H1 (cell line): ENCODE measurements at regions not wholly inside any gene's neighbourhood (a gene's known extent, or its start where the extent isn't known, plus 50 kb on each side); places are given as distances from the start of the nearest gene placed in this dataset.
A peak's percentile ranks its signal among the peaks of the same experiment; 100 is the strongest.

Experiments used
- CTCF ChIA-PET: fragments of 300-600 bp; sonication (Branson Sonifier 250); formaldehyde crosslinking; loops from one replicate; lab custom pipeline; 2021; ENCODE audit not compliant: partially characterized antibody; lab: Charles Lee
- POLR2A ChIA-PET: fragments of 300-600 bp; sonication (Branson Sonifier 250); formaldehyde crosslinking; loops from one replicate; lab custom pipeline; 2021; ENCODE audit warnings: inconsistent platforms; ENCODE audit not compliant: partially characterized antibody; lab: Charles Lee
- DNase-seq, 2 experiments: peaks; one replicate each; pipeline versions ENCODE4 v3.0.0 to v3.0.0-alpha.2; 2010 to 2022; ENCODE audit warnings: low spot score in 2 of 2, low read depth in 1 of 2, mixed read lengths in 1 of 2
- FAIRE-seq: peaks from 2 replicates; lab custom pipeline; 2011; peaks lifted over from hg19 to GRCh38; lab: Jason Lieb, UNC
- H2AFZ ChIP-seq: 2 replicates; pipeline ENCODE4 v1.8.1; 2012; ENCODE audit warnings: low read length, inconsistent platforms
- H2AK5ac ChIP-seq: 2 replicates; pipeline ENCODE4 v1.6.1; 2013; ENCODE audit warnings: low read depth, low read length
- H2BK120ac ChIP-seq: replicated peaks from 2 replicates; pipeline ENCODE3; 2013; ENCODE audit warnings: low read depth, low read length, inconsistent platforms
- H2BK12ac ChIP-seq: 2 replicates; pipeline ENCODE4 v1.6.1; 2013; ENCODE audit warnings: low read depth, low read length
- H2BK15ac ChIP-seq: 2 replicates; pipeline ENCODE4 v1.6.1; 2013; ENCODE audit warnings: low read length
- H2BK20ac ChIP-seq: 2 replicates; pipeline ENCODE4 v1.6.1; 2013; ENCODE audit warnings: low read length
- H2BK5ac ChIP-seq: 2 replicates; pipeline ENCODE4 v1.6.1; 2013; ENCODE audit warnings: low read depth, low read length
- H3K14ac ChIP-seq: 2 replicates; pipeline ENCODE4 v1.6.1; 2013; ENCODE audit warnings: inconsistent platforms; ENCODE audit not compliant: insufficient read length
- H3K18ac ChIP-seq: 2 replicates; pipeline ENCODE4 v1.6.1; 2013; ENCODE audit warnings: low read length; ENCODE audit errors: extremely low read depth
- H3K23ac ChIP-seq: 2 replicates; pipeline ENCODE4 v1.6.1; 2013; ENCODE audit warnings: inconsistent platforms; ENCODE audit not compliant: insufficient read length
- H3K23me2 ChIP-seq: 2 replicates; pipeline ENCODE4 v1.6.1; 2013; ENCODE audit warnings: low read depth, low read length
- H3K27ac ChIP-seq: 2 replicates; pipeline ENCODE4 v1.6.1; 2011; ENCODE audit warnings: low read depth, low read length, inconsistent platforms
- H3K27me3 ChIP-seq, 4 experiments: replicated peaks in 1 of 4; 1 replicate in 1 of 4; 2 replicates in 3 of 4; pipeline versions ENCODE4 v1.6.1 to v1.8.1; 2011 to 2013; ENCODE audit warnings: low read length in 3 of 4, mild to moderate bottlenecking in 3 of 4, inconsistent platforms in 2 of 4, mixed read lengths in 2 of 4, moderate library complexity in 1 of 4; ENCODE audit not compliant: control insufficient read depth in 3 of 4, insufficient read depth in 3 of 4; ENCODE audit errors: extremely low read depth in 1 of 4
- H3K36me3 ChIP-seq, 4 experiments: 2 replicates each; pipeline versions ENCODE4 v1.6.1 to v1.8.1; 2011 to 2013; ENCODE audit warnings: mild to moderate bottlenecking in 4 of 4, low read length in 3 of 4, moderate library complexity in 2 of 4, control low read depth in 1 of 4, inconsistent platforms in 1 of 4; ENCODE audit not compliant: insufficient read depth in 4 of 4, control insufficient read depth in 2 of 4
- H3K4ac ChIP-seq: replicated peaks from 2 replicates; pipeline ENCODE3; 2013; ENCODE audit warnings: low read length, low read depth, mixed read lengths, inconsistent platforms; ENCODE audit not compliant: insufficient read length
- H3K4me1 ChIP-seq, 4 experiments: replicated peaks in 1 of 4; 1 replicate in 1 of 4; 2 replicates in 3 of 4; pipeline versions ENCODE4 v1.6.1 to v1.8.1; 2011 to 2013; ENCODE audit warnings: low read length in 3 of 4, inconsistent platforms in 2 of 4, mixed read lengths in 1 of 4; ENCODE audit not compliant: insufficient read depth in 4 of 4, control insufficient read depth in 3 of 4
- H3K4me2 ChIP-seq, 2 experiments: 2 replicates each; pipeline versions ENCODE4 v1.6.1 to v1.8.1; 2011 to 2013; ENCODE audit warnings: low read depth in 2 of 2, low read length in 2 of 2, control low read depth in 1 of 2, inconsistent platforms in 1 of 2, mild to moderate bottlenecking in 1 of 2; ENCODE audit not compliant: insufficient read depth in 1 of 2
- H3K4me3 ChIP-seq, 4 experiments: fragments of 200-600, 300-600 bp in 1 of 4; sonication (generic), shearing (Covaris generic), sonication (Bioruptor Twin) in 1 of 4; 2 replicates each; pipeline versions ENCODE4 v1.5.1 to v1.8.1; 2011 to 2016; ENCODE audit warnings: low read length in 4 of 4, low read depth in 3 of 4, control low read depth in 2 of 4, inconsistent platforms in 2 of 4, mild to moderate bottlenecking in 2 of 4, mixed read lengths in 1 of 4, moderate library complexity in 1 of 4; ENCODE audit not compliant: insufficient read depth in 2 of 4; ENCODE audit errors: extremely low read depth in 1 of 4
- H3K56ac ChIP-seq: replicated peaks from 2 replicates; pipeline ENCODE3; 2013; ENCODE audit warnings: low read depth, mild to moderate bottlenecking, mixed read lengths, low read length, inconsistent platforms; ENCODE audit not compliant: insufficient read length
- H3K79me1 ChIP-seq: 2 replicates; pipeline ENCODE4 v1.6.1; 2013; ENCODE audit warnings: low read depth, low read length, control low read depth
- H3K79me2 ChIP-seq, 2 experiments: 2 replicates each; pipeline versions ENCODE4 v1.6.1 to v1.8.1; 2012 to 2013; ENCODE audit warnings: low read length in 2 of 2, mild to moderate bottlenecking in 2 of 2, inconsistent platforms in 1 of 2; ENCODE audit not compliant: insufficient read depth in 2 of 2, control insufficient read depth in 1 of 2
- H3K9ac ChIP-seq, 4 experiments: replicated peaks in 1 of 4; 1 replicate in 1 of 4; 2 replicates in 3 of 4; pipeline versions ENCODE4 v1.6.1 to v1.8.1; 2011 to 2013; ENCODE audit warnings: low read depth in 3 of 4, low read length in 3 of 4, control low read depth in 2 of 4, mild to moderate bottlenecking in 2 of 4, moderate library complexity in 2 of 4, inconsistent platforms in 1 of 4; ENCODE audit errors: extremely low read depth in 1 of 4
- H3K9me3 ChIP-seq, 2 experiments: 2 replicates each; pipeline versions ENCODE4 v1.6.1 to v1.8.1; 2012 to 2013; ENCODE audit warnings: mild to moderate bottlenecking in 2 of 2, moderate library complexity in 2 of 2, control low read depth in 1 of 2, inconsistent platforms in 1 of 2, low read depth in 1 of 2, low read length in 1 of 2, mixed read lengths in 1 of 2; ENCODE audit not compliant: insufficient read depth in 2 of 2
- H4K20me1 ChIP-seq, 2 experiments: replicated peaks in 1 of 2; 2 replicates each; pipeline versions ENCODE3 to v1.8.1; 2011 to 2013; ENCODE audit warnings: inconsistent platforms in 2 of 2, low read length in 2 of 2, mild to moderate bottlenecking in 1 of 2; ENCODE audit not compliant: insufficient read depth in 2 of 2, control insufficient read depth in 1 of 2
- H4K5ac ChIP-seq: 2 replicates; pipeline ENCODE4 v1.6.1; 2013; ENCODE audit warnings: low read length, low read depth, mixed read lengths, inconsistent platforms; ENCODE audit not compliant: insufficient read length
- H4K8ac ChIP-seq: 2 replicates; pipeline ENCODE4 v1.8.0; 2013; ENCODE audit warnings: mild to moderate bottlenecking, moderate library complexity, low read length, inconsistent platforms; ENCODE audit not compliant: insufficient read depth; ENCODE audit errors: extremely low read depth
- H4K91ac ChIP-seq: replicated peaks from 2 replicates; pipeline ENCODE3; 2013; ENCODE audit warnings: low read length, mixed read lengths, inconsistent platforms; ENCODE audit not compliant: insufficient read length
- RAD21 ChIP-seq, 2 experiments: IDR thresholded peaks in 1 of 2; conservative IDR thresholded peaks in 1 of 2; 2 replicates each; pipeline ENCODE4 v1.6.1; 2011; ENCODE audit warnings: low read depth in 2 of 2, low read length in 2 of 2, improper control_type of control experiment in 1 of 2, inconsistent platforms in 1 of 2, mild to moderate bottlenecking in 1 of 2, moderate library complexity in 1 of 2
- TEAD4 ChIP-seq: IDR thresholded peaks from 2 replicates; pipeline ENCODE4 v1.6.1; 2012; ENCODE audit warnings: low read depth, low read length, inconsistent platforms, mixed read lengths
- WGBS, 2 experiments: shearing (Covaris generic) in 1 of 2; methylation state at CpG; one replicate each; pipeline versions ENCODE4 v1.1.6 to v1.1.7; 2013 to 2015; ENCODE audit warnings: low lambda C conversion rate in 2 of 2, mixed read lengths in 2 of 2, inconsistent platforms in 1 of 2, low coverage in 1 of 2, missing lambda C conversion rate in 1 of 2; ENCODE audit not compliant: insufficient replicate concordance in 2 of 2, insufficient coverage in 1 of 2, insufficient read length in 1 of 2; ENCODE audit errors: extremely low coverage in 1 of 2, missing lambda C conversion rate in 1 of 2; 5-methylcytosine and 5-hydroxymethylcytosine counted together
- TF ChIP-seq, protein P1 (sequence below), 3 experiments: IDR thresholded peaks; 1 replicate in 2 of 3; 2 replicates in 1 of 3; pipeline versions ENCODE4 v1.5.1 to v1.6.1; 2011; ENCODE audit warnings: low read length in 3 of 3, mild to moderate bottlenecking in 3 of 3, inconsistent platforms in 2 of 3, low read depth in 1 of 3, moderate library complexity in 1 of 3; ENCODE audit not compliant: insufficient read depth in 1 of 3; ENCODE audit errors: control extremely low read depth in 1 of 3

DNA sequence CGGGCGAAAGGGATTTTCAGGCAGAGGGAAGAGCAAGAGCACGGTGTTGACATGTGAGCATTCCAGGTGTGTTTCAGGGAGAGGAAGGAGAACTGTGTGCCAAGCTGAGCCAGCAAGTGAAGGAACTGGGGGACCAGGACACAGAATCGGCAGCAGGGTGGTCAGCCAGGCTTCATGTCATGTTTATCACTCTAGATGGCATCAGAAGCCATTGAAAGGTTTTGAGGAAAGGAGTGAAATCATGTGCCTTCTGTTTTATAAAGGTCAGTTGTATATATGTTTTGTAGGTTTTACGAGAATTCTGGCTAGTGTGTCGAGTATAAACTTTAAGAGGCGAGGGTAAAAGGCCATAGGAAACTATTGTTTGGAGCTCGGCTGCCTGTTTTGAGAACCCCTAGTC is 682.3 kb downstream of the TRIML1 start:
- 0 out of 2 replicates have a peak overlapping the region, but pooled peaks have one; percentile 47 for H2AFZ ChIP-seq
- H4K8ac ChIP-seq: no peak overlapping the region

More for the DNA sequence above, 682.3 kb downstream of the TRIML1 start:
- no peak overlapping the region for H2BK120ac ChIP-seq
- ChIA-PET CTCF (interaction anchor here (2.1 kb wide), 1 partner anchor 9 kb away, joined by 4 read pairs; no protein-coding TSS in a partner anchor), POLR2A (no interaction called here)
- H3K9ac ChIP-seq: no peak overlapping the region
- H2BK15ac ChIP-seq: no peak overlapping the region; the same call in 1 of the 2 replicates
- H3K56ac ChIP-seq: no peak overlapping the region
- H3K23ac ChIP-seq: no peak overlapping the region
- TF ChIP-seq TEAD4 (no peak), RAD21 (IDR thresholded peaks at IDR 0.05 in 1 of 2, conservative IDR thresholded peaks at IDR 0.05 in 1 of 2; ENCODE audit: low read depth in 2 of 2, low read length in 2 of 2) (peak; percentile 42 to 53)
- TF ChIP-seq, protein P1, sequence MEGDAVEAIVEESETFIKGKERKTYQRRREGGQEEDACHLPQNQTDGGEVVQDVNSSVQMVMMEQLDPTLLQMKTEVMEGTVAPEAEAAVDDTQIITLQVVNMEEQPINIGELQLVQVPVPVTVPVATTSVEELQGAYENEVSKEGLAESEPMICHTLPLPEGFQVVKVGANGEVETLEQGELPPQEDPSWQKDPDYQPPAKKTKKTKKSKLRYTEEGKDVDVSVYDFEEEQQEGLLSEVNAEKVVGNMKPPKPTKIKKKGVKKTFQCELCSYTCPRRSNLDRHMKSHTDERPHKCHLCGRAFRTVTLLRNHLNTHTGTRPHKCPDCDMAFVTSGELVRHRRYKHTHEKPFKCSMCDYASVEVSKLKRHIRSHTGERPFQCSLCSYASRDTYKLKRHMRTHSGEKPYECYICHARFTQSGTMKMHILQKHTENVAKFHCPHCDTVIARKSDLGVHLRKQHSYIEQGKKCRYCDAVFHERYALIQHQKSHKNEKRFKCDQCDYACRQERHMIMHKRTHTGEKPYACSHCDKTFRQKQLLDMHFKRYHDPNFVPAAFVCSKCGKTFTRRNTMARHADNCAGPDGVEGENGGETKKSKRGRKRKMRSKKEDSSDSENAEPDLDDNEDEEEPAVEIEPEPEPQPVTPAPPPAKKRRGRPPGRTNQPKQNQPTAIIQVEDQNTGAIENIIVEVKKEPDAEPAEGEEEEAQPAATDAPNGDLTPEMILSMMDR (IDR thresholded peaks at IDR 0.05; ENCODE audit: control extremely low read depth in 1 of 3, insufficient read depth in 1 of 3, low read depth in 1 of 3, low read length in 3 of 3): peak in 1 of 3 experiments; percentile 9; a peak in 1 of 4 replicates
- no peak overlapping the region for H3K14ac ChIP-seq
- H3K4me2 ChIP-seq: no peak overlapping the region
- peak overlapping the region; percentile 2; the same call in 1 of the 2 replicates for H3K18ac ChIP-seq
- H4K91ac ChIP-seq: no peak overlapping the region
- no peaks in the 10 kb centered on the region for H4K20me1 ChIP-seq
- H4K5ac ChIP-seq: no peak overlapping the region
- no peak overlapping the region for H2BK5ac ChIP-seq
- H3K23me2 ChIP-seq: peaks cover 3% of the 10 kb centered on the region; the same call in 1 of the 2 replicates
- no peaks in the 10 kb centered on the region for H3K36me3 ChIP-seq
- H3K79me2 ChIP-seq: no peaks in the 10 kb centered on the region
- H2BK20ac ChIP-seq: peak overlapping the region; percentile 69; the same call in 1 of the 2 replicates
- DNase-seq: no peak
- FAIRE-seq: no peak
- H3K4me3 ChIP-seq: no peak overlapping the region
- H3K4ac ChIP-seq: no peak overlapping the region
- H2BK12ac ChIP-seq: no peak overlapping the region; the same call in 1 of the 2 replicates
- no peak overlapping the region for H3K27ac ChIP-seq
- H3K4me1 ChIP-seq: peaks cover 0 to 13% (median 5%) of the 10 kb centered on the region in 4 experiments; a peak in 5 of 7 replicates
- whole genome bisulfite sequencing, 2 experiments: 93% methylated on average over 8 of the region's 8 CpGs; no CpG with 5 or more reads in 1 of the 2 experiments
- H2AK5ac ChIP-seq: no peak overlapping the region
- H3K79me1 ChIP-seq: no peaks in the 10 kb centered on the region
- no peaks in the 10 kb centered on the region for H3K9me3 ChIP-seq
- H3K27me3 ChIP-seq: no peaks in the 10 kb centered on the region
